ENCODE measurements at regions not wholly inside any gene's neighbourhood (a gene's known extent, or its start where the extent isn't known, plus 50 kb on each side); places are given as distances from the start of the nearest gene placed in this dataset.

DNA sequence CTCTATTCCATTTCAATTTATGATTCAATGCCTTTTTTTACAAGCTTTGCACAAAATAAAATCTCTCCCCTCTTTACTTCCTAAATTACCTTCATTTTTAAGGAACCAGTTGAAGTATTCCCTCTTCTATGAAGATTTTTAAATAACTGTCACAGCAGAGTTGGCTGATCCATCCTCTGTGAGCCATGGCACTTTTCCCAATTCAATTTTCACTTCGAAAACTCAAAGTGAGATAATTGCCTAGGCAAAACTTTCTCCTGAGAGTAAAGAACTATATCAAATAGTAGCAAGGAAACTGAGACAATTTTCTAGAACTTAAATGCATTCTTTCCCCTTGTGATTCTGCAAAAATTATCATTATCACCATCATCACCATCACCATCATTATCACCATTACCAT, 259.9 kb upstream of the ARHGAP20 start:
- no peak for DNase-seq (ENCODE audit: low spot score)
- in situ Hi-C loops (cut with MboI; ENCODE audit: low sequenced_read_pairs, unreplicated experiment): no loop called here
- TF ChIP-seq, protein P1, sequence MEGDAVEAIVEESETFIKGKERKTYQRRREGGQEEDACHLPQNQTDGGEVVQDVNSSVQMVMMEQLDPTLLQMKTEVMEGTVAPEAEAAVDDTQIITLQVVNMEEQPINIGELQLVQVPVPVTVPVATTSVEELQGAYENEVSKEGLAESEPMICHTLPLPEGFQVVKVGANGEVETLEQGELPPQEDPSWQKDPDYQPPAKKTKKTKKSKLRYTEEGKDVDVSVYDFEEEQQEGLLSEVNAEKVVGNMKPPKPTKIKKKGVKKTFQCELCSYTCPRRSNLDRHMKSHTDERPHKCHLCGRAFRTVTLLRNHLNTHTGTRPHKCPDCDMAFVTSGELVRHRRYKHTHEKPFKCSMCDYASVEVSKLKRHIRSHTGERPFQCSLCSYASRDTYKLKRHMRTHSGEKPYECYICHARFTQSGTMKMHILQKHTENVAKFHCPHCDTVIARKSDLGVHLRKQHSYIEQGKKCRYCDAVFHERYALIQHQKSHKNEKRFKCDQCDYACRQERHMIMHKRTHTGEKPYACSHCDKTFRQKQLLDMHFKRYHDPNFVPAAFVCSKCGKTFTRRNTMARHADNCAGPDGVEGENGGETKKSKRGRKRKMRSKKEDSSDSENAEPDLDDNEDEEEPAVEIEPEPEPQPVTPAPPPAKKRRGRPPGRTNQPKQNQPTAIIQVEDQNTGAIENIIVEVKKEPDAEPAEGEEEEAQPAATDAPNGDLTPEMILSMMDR (IDR thresholded peaks at IDR 0.05; ENCODE audit: borderline replicate concordance, control extremely low read depth, extremely low read depth, insufficient read depth, missing control alignments): no peak

DNA sequence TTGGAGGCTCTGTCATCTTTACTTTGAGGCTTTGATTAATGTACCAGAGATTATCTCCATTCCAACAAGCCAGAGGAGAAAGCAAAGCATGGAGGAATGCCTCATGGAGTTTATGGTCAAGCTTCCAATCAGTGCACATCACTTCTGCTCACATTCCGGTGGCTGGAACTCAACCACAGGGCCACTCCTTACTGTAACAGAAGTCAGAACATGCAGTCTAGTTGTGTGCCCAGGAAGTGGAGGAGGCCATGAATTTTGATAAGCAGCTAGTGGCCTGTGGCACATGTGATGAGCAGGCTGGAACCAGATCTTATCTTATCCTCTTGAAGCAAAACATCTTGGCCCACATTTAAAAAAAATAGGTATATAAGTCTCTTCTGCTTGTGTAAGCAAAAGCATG, 258.9 kb upstream of the ARHGAP20 start:
- TF ChIP-seq, protein P1 (IDR thresholded peaks at IDR 0.05; ENCODE audit: borderline replicate concordance, control extremely low read depth, extremely low read depth, insufficient read depth, missing control alignments): no peak
- no peak for DNase-seq (ENCODE audit: low spot score)
- in situ Hi-C loops (cut with MboI; ENCODE audit: low sequenced_read_pairs, unreplicated experiment): no loop called here

DNA sequence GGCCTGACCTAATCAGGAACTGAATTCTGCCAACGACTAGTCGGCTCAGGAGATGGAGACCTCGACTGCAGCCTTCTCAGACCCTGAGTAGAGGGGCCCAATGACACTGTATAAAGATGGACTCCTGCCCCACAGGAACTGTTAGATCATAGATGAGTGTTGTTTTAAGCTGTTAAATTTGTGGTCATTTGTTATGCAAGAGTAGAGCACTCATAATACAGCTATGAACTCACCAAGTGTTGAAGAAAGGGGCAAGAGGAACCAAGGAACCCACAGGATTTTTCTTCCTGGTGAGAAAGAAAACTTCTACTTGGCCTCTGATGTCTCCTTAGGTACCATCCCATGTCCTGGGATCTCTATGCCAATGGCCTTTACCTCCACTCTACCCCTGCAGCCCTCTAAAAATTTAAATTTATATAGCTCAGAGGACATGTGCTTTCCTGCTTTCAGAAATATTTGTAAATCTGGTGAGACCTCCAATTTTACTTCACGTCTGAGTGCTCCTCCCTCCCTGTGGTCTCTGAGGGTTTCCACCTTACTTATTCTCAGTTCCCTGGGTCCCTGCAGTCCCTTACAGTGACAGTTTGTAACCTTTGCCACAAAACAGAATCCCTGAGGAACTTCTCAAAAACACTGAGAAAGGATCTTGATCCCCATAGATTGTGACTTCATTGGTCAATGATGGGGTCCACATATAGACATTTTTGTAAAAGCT, 256.3 kb upstream of the ARHGAP20 start:
- in situ Hi-C loops (cut with MboI; ENCODE audit: low sequenced_read_pairs, unreplicated experiment): no loop called here
- DNase-seq (ENCODE audit: low spot score): no peak
- TF ChIP-seq, protein P1 (IDR thresholded peaks at IDR 0.05; ENCODE audit: borderline replicate concordance, control extremely low read depth, extremely low read depth, insufficient read depth, missing control alignments): no peak

DNA sequence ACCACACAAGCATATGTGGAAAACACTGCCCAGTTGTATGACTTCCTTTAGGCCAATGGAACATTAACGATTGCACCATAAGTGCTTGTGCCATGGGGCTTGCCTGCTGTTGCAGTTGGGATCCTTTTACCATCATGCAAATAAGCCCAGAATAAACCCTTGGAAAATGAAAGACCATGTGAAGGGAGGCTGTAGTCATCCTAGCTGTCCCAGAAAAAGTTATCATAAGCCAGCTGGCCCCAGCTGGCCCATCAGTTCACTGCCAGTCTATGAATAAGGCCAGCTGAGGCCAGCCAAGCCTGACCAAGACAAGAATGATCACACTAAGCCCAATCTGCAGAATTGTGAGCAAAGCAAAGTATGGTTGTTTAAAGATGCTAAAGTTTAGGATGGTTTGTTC, 253.9 kb upstream of the ARHGAP20 start:
- no peak for DNase-seq (ENCODE audit: low spot score)
- TF ChIP-seq, protein P1 (IDR thresholded peaks at IDR 0.05; ENCODE audit: borderline replicate concordance, control extremely low read depth, extremely low read depth, insufficient read depth, missing control alignments): no peak
- in situ Hi-C loops (cut with MboI; ENCODE audit: low sequenced_read_pairs, unreplicated experiment): no loop called here

DNA sequence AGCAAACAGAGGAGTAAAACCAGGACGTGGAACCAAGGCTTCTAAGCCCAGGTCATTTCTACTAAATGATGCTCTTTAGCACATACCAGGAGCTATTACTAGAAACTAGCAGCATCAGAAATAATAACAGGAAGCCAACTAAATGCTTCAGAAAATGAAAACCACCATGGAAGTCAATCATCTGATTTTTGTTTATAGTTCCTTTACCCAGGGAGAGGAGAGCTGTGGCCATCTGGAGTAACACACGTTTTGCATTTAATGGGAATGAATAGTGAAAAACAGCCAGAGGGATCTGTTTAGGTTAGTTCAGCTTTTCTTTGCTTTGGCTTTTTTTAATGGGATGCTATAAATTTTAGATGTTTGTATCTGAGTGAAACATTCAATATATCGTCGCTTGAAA, 250.7 kb upstream of the ARHGAP20 start:
- TF ChIP-seq, protein P1 (IDR thresholded peaks at IDR 0.05; ENCODE audit: borderline replicate concordance, control extremely low read depth, extremely low read depth, insufficient read depth, missing control alignments): no peak
- no peak for DNase-seq (ENCODE audit: low spot score)
- in situ Hi-C loops (cut with MboI; ENCODE audit: low sequenced_read_pairs, unreplicated experiment): no loop called here

DNA sequence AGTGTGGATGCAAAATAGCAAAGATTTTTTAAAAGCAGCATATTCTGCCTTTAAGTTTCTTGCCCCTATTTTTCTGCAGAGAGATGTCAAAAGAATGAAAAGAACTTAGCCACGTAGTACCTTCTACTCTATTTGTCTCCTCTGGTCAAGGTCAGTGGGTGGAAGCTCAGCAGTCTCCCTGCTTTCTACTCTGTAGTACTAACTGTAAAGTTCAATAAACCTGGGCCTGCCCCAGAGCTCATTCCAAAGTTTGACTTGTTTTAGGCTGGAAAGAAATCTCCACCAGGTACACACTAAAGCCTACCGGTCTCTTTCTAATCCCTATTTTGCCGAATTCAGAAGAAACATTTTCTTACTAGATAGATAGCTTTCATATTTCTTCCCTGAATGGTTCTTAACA, 247.9 kb upstream of the ARHGAP20 start:
- in situ Hi-C loops (cut with MboI; ENCODE audit: low sequenced_read_pairs, unreplicated experiment): no loop called here
- no peak for DNase-seq (ENCODE audit: low spot score)
- TF ChIP-seq, protein P1 (IDR thresholded peaks at IDR 0.05; ENCODE audit: borderline replicate concordance, control extremely low read depth, extremely low read depth, insufficient read depth, missing control alignments): no peak
